Superior temporal gyrus (tissue), 1 donor: ENCODE measurements at regions not wholly inside any gene's neighbourhood (a gene's known extent, or its start where the extent isn't known, plus 50 kb on each side); places are given as distances from the start of the nearest gene placed in this dataset.

Experiments used
- DNase-seq: peaks from one replicate; pipeline ENCODE4 v3.0.0-alpha.2; 2016; ENCODE audit errors: extremely low spot score

DNA sequence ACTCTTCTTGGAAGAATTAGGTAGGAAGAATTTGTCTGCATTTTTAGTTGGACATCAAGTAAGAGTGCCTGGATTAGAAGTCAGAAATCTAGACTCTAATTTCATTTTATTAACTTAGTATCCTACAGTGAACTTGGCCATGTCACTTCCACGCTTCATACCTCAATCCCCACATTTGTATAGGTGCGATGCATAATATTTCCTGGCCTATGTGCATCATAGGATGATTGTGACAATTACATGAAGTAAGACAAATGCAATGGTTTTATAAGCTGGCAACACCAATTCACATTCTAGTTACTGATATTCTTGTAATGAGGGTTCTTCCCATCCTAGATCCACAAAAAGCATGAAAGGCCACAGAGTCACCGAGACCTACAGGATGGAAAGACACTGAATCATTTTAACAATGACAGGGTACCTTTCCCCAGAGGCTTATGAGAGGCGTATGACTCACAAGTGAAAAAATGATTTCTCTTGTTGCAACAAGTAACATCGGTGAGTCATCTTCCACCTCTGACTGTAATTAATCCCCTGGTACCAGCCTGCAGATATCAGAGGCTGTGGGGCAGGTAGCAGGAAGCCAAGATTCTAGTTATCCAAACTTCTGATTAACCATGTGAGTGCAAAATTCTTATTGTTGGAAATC is 56.0 kb upstream of the OR5AK2 start:
- DNase-seq, result no peak

DNA sequence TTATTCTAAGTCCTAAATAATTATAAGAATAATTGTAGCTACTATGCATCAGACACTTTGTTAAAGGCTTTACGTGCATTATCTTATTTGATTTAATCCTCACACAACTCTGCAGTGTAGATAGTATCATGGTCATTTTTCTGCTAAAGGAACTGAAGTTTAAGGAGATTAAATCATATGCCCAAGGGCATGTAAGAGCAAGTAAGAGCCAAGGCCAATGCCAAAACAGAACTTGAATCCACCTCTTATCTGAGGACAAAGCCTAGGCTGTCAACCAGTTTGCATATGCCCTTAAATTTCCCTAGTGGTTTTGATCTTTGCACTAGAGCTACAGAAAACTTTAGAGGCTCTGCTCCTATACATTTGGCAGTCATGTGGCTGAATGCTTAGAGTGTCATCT is 65.6 kb upstream of the OR5AK2 start:
- DNase-seq, result no peak

DNA sequence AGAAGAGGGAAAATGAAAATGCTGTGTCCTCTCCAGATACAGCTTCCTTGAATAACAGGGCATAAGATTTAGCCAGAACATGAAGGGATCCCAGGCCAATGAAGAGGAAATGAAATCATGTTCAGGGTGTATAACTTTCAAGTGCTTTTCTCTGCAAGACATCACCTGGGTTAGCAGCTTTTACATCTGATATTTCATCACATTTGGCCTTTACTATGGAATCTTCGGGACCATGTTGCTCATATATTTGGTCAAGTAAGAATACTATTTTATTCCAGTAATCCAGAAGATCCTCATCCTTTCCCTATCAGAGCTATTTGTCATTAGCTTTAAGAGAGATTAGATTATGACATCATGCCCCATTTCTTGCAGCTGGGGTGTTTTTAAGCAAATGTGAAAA is 66.3 kb upstream of the OR5AK2 start:
- no peak for DNase-seq

DNA sequence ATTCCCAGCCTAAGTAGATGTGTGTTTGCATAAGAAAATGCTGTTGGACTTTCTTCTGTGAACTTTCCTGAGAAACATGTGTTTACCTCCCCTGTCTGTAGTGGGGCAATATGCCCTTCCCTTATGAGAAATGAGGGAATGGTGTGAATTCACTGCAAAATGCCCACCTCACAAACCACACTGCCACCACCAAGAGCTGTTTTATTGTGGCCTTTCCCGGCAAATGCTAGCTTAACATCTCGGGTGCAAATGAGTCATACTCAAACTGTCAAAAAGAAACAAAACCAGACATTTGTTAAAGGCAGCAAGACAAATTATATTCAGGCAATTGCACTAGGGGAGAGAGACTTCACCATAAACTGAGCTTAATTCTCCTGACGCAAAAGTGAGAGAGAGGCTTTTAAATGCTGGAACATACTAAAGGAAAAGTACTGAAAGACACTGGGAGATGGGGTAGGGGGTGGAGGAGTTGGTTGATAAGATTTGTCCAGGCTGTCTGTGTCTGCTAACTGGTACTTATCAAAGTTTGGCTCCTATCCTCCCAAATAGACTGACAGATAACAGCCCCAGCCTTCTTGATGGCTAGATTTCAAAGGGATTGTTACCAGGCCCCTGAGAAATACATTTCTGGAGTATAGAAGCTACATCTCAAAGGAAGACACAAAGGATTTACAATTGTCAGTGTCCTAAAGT is 70.9 kb upstream of the OR5AK2 start:
- DNase-seq, result no peak

DNA sequence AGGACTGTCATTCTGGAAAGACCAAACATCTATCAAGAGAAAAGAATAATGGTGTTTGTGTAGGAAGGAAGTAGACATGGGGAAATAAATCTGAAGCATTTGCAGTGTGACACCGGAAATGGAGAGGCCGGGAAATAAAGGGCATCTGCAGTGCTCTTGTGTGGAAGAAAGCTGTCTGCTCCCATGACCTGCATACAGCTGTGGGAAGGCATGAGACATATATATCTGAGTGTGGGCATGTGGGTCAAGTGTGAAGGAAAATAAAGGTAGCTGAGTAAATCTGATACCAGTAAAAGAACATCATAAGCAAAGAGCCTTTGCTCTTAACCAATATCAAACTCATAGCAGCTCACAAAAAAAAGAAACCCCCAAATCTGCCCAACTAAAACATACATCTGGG is 72.1 kb upstream of the OR5AK2 start:
- no peak for DNase-seq

DNA sequence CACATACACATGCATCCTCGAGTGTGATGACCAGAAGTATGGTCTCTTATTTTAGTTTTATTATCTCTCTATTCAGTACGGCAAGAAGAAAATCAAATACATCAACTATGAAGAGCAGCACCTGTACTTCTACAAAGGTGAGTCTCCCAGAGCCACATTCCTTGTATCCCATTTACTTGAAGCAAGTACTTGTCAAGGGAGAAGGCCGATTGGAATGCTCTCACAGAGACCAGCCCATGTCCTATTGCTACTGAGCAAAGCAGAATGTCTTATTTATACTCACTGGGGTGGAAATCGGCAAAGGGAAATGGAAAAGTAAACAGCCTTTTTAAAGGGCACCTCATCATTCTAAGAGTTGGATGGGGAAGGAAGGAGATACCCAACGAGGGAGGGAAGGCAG is 72.6 kb upstream of the OR5AK2 start:
- no peak for DNase-seq

DNA sequence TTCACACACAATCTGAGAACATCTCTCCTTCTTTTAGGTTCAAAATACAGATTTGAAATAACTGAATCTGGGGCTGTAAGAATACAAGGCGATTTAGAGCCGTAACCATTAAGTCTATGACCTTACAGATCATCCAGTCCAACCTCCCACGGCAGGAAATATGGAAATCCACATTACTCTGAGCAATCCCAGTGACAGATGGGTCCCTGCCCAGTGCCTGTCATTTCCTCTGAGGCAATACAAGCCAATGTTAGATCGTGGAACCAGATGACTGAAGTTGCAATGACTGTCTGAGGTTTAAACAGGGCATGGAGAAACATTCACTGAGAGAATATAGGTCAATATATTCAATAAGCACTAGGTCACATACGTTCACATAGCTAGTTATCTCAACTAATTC is 77.4 kb upstream of the OR5AK2 start:
- DNase-seq, result no peak

DNA sequence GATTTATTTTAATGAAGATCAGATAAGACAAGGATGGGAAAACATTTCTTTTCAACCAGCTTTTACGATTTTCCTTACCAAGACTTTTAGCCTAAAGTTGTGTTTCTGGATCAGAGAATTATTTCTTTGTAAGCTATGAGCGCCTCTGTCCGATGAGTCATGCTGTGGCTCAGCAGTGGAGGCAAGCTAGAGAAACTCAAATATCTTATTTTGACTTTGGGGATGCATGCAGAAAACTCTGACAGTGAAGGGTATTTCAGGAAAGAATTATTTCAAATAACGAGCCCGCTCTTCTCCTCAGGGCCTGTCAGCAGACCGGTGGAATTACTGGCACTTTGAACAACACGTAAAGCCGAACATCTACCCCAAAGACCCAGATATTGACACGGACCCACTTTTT is 77.9 kb upstream of the OR5AK2 start:
- DNase-seq, result no peak

DNA sequence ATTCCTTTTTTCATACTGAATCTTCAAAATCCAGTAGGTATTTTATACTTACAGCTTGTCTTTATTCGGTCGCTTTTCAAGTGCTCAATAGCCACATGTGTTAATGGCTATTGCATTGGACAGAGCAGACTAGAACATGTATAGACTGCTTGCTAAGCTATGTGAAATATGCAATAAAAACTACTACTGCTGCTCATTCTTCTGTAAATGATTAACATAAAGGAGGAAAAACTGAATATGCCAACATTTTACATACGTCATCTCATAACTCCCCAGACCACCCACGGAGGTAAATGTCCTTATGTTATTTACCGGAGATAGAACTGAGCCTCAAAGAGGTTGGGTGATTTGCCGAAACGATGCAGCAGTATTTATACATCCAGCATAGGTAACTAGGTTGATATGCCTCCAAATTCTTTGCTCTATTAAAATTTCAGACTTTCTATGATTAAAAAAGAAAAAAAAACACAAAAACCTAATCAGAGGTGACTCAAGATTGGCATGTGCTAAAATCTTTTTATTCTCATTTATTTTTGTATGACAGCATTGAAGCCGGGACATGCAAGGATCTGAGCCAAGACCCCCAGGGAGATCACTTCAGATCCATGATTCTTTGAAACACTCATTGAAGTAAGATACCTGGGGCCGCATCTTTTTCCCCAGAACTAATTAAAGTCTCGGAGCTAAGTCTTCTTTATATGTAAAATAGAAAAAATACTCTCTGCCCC is 78.5 kb upstream of the OR5AK2 start:
- no peak for DNase-seq

DNA sequence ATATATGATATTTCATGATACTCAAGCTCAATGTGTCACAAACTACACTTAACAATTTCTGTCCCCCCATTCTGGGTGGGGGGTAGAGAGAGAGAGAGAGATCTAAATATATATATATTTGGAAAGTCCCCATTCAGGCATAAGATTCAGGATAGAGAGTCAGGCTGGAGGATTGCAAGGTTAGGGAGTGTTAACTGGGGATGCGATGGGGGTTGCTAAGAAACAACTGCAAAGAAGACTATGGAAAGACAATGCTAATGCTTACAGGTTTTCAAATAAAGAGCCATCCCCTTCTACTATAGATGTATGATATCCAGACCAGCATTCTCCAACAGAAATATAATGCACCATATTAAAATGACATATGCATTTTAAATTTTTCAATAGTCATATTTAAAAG is 79.2 kb upstream of the OR5AK2 start:
- DNase-seq, result no peak

DNA sequence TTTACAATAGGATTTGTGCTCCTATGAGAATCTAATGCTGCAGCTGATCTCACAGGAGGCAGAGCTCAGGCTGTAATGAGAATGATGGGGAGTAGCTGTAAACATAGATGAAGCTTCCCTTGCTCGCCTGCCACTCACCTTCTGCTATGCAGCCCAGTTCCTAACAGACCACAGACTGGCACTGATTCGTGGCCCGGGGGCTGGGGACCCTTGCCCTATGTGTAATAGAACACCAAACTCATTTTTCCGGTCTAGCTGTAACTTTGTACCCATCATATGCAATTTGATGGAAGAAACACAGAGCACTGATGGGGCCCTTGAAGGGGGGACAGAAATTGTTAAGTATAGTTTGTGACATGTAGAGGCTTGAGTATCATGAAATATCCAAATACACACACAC is 79.6 kb upstream of the OR5AK2 start:
- DNase-seq, result no peak

DNA sequence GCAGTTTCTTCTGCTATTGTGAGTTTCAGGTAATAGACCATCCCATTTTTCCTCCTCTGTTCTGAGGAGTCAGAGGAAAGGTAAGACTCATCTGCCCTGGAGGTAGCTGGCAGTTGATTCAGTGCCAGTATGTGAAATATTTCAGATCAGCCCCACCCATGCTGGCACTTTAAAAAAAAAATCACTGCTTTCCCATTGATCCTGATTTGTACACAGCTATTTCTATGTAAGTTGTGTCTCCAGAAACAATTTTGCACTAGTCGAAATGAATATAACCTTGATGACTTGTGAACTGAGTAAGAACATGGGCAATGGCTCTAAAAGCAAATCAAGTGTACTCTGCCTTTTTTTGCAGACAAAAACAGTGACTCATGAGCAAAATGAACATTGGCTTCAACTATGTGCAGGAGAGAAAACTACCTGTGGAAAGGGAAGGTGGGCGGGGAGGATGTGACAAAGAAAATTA is 82.0 kb upstream of the OR5AK2 start:
- no peak for DNase-seq

DNA sequence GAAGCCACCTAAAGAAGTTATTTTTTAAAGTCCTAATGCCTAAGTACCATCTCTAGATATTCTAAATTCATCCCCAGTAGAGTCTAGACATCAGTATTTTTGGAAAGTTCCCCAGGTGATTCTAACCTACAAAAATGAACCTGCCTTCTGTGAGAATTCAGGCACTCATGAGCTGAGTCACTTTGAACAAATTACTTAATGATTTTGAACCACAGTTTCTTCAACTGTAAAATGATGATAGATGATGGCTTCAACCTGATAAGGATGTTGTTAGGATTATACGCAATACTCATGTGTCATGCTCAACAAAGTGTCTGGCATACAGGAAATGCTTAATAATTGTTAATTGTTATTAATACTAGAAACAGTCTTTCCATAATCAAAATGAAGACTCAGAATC is 82.8 kb upstream of the OR5AK2 start:
- no peak for DNase-seq

DNA sequence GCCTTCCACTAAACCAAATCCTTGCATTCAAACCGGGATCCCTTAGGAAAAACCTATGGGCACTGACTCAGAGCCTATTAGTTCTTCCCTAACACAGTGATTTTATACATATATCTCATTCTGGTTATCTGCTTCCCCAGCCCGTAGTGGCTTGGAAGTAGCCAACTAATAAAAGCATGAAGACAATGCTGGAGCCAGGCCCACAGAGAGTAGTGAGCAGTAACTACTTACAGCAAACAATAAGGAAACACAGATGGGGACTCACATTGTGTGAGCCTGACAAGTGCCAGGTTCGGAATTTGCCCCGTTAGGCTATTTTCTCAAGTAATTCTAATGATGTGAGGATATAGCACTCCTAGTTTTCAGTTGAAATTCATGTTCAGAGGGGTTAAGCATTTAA is 83.3 kb upstream of the OR5AK2 start:
- DNase-seq, result no peak

DNA sequence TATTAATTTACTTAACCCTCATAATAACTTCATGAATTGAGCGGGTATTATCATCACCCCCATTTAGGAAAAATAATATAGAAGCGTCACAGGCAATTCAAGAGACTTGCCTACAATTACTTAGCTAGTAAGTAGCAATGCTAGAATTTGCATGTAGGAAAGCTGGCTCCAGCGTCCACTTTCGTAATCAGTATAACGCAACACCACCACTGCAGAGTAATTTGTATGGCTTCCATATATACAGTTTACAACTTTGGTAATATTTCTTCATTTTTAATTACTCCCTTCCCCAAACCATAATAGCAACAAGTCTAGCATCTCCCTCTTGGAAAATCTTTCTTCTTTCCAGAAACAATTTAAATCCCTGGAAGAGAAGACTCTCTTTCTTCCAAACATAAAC is 89.9 kb upstream of the OR5AK2 start:
- DNase-seq, result no peak

DNA sequence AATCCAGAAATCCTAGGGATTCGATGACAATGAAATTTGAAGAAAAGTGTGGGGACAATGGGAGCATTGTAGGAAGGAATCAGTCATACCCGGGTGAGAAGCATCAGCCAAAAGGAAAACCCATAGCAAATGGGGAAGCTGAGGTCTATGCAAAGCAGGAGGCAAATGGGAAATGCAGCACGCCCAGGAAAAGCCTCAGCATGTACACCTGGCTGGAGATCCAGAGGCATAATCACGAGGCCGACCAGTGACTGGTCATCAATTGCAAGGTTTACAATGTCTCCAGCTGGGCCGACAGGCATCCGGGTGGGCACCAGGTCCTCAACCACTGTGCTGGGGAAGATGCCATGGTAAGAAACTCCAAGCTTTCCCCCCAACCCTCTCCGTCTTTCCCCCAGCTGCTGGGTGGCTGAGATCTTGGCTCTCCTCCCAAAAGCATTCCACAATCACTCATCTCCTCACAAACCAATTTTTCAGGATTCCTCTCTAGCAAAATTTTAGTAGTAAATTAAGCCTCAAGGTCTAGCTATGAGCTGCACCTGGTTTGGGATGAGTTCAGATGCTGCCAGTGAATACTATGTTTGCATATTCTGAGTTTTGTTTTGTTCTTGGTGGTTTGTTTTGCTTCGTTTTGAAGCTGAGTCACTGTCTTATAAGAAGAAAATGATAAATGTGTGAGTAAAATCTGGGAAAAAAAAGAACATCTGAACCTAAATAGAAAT is 98.0 kb upstream of the OR5AK2 start:
- DNase-seq, result no peak

DNA sequence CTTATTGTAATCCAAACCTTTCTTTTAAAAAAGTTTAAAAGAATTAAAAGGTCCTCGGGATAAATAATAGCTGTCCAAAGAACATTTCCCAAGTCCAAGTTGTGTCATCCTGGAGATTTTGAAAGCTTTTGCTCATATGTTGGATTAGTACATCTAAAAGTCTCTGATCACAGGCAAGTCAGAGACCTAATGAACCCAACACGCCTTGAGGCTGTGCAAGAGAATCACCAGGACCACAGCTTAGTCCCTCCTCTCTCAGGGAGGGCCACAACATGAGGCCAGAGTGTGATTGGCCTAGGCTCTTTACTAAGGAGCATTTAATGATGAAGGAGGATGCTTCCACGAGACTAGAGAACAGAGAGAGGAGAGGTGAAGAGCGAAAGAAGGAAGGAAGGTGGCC is 98.7 kb upstream of the OR5AK2 start:
- DNase-seq, result no peak

DNA sequence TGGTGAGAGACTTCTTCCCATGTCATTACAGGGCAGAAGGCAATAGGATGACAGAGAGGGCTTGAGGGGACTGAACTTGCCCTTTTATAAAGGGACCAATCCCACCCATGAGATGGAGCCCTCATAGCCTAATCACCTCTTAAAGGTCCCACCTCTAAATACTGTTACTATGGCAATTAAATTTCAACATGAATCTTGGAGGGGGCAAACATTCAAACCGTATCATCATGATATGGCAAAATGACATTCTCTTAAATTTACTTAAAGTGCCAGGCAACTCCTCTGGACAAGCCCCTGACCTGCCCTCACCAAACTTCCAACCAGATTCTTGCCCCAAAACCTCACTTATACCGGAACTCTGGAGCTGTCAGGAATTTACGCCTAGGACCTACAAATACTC is 100.8 kb upstream of the OR5AK2 start:
- DNase-seq, result no peak

DNA sequence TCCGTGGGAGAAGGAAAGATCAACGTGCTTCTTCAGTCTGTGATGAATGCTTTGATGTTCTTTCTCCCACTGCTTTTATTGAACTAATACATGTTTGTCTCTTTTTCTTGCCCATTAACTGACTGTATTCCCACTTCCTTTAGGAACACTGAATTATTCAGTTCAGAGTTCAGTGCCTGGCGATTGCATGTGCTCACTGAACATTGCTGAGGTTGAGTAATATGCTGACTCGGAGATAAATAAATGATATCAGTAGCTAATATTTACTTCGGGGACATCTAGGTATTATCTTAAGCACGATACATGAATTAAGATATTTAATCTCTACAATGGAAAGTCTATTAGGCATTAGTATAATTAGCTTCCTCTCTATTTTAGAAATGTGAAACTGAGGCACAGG is 102.3 kb upstream of the OR5AK2 start:
- DNase-seq, result no peak

DNA sequence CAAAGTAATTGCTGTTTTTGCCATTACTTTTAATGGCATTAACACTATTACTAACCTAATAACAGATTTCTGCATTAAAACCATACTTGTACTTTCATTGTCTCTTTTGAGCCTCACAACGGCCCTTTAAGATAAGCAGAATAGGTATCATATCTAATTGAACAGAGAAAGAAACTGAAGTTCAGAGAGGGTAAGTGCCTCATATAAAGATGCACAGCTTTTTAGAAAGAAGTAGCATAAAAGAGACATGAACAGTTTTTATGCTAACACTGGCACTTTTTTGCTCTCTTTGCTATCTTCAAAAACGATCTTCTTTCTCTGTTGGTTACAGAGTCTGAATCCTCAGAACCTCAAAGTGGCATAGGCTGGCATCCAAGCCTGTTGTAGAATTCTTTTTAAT is 102.9 kb upstream of the OR5AK2 start:
- no peak for DNase-seq

DNA sequence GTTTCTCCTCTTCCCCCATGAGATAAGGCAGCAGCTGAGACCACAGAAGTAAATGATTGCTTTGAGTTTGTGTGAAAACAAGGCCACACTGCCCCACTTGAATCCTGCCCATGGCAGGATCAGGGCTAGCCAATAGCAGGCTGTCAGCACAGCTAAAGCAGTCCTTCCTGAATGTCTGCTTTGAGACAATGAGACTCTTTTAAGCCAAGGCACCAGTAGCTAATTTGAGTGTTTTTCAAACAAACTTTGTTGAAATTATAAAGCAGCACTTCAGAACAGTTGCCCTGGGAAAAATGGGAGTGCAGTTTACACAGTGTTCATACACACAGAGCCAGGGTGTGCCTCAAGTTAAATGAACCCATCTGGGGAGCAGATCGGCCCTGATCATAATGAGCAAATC is 103.5 kb upstream of the OR5AK2 start:
- DNase-seq, result no peak

DNA sequence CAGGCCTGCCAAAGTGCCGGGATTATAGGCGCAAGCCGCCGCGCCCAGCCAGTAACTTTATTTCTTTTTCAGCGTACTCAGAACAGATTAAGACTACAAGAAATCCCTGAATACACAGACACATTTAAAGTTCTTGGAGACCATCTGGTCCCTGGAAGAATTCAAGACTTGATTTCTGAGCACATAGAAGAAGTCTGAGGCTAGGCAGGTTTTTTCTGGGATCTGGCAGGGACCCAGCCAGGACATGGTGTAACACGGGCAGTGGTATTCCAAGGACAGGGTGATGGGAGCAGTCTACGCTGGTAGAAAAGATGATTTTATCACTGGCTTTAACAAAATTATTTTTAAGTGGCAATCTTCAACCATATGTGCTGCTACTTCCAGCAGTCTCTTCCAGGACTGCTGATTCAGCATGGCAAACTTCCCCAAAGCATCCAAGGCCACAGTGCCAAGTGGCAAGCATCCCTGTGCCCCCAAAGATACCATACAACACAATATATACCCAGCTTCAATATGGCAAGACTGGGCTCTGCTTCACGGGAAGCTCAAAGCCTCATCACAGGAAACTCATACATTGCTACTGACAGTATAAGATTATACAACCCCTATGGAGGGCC is 105.2 kb upstream of the OR5AK2 start:
- DNase-seq, result no peak
